GM19395 (cell line): ENCODE measurements at regions not wholly inside any gene's neighbourhood (a gene's known extent, or its start where the extent isn't known, plus 50 kb on each side); places are given as distances from the start of the nearest gene placed in this dataset.

Experiments used
- ATAC-seq: cut with Tn5 transposase; IDR thresholded peaks from one replicate; pipeline ENCODE4 v1.9.1; 2021; ENCODE audit warnings: mild to moderate bottlenecking, moderate library complexity; ENCODE audit not compliant: unreplicated experiment

- no peak for ATAC-seq
Measured at GRCh38 chr1:239322369-239322768, 64.0 kb upstream of the CHRM3 start.

GRCh38 chr1:239321877-239322276 is 64.5 kb upstream of the CHRM3 start:
- no peak for ATAC-seq

- ATAC-seq, result no peak
Measured at GRCh38 chr1:239317948-239318347, 68.4 kb upstream of the CHRM3 start.

GRCh38 chr1:239315631-239316217 is 70.6 kb upstream of the CHRM3 start:
- ATAC-seq, result no peak

- no peak for ATAC-seq
Measured at GRCh38 chr1:239311331-239311730, 75.0 kb upstream of the CHRM3 start.

- no peak for ATAC-seq
Measured at GRCh38 chr1:239308701-239309333, 77.6 kb upstream of the CHRM3 start.

GRCh38 chr1:239307886-239308285 is 78.5 kb upstream of the CHRM3 start:
- no peak for ATAC-seq

GRCh38 chr1:239306426-239306825 is 79.9 kb upstream of the CHRM3 start:
- ATAC-seq, result no peak

- no peak for ATAC-seq
Measured at GRCh38 chr1:239303289-239303688, 83.1 kb upstream of the CHRM3 start.

- ATAC-seq, result no peak
Measured at GRCh38 chr1:239302696-239303095, 83.7 kb upstream of the CHRM3 start.

- no peak for ATAC-seq
Measured at GRCh38 chr1:239301251-239301650, 85.1 kb upstream of the CHRM3 start.

GRCh38 chr1:239297910-239298309 is 88.5 kb upstream of the CHRM3 start:
- ATAC-seq, result no peak

GRCh38 chr1:239293350-239294110 is 92.8 kb upstream of the CHRM3 start:
- no peak for ATAC-seq

GRCh38 chr1:239288820-239289554 is 97.4 kb upstream of the CHRM3 start:
- ATAC-seq, result no peak

GRCh38 chr1:239287296-239287695 is 99.1 kb upstream of the CHRM3 start:
- no peak for ATAC-seq

GRCh38 chr1:239283216-239283615 is 103.2 kb upstream of the CHRM3 start:
- no peak for ATAC-seq

- no peak for ATAC-seq
Measured at GRCh38 chr1:239282411-239282810, 104.0 kb upstream of the CHRM3 start.

- no peak for ATAC-seq
Measured at GRCh38 chr1:239276051-239276450, 110.3 kb upstream of the CHRM3 start.

GRCh38 chr1:239274242-239274830 is 112.0 kb upstream of the CHRM3 start:
- no peak for ATAC-seq

- ATAC-seq, result no peak
Measured at GRCh38 chr1:239270509-239270908, 115.9 kb upstream of the CHRM3 start.

- no peak for ATAC-seq
Measured at GRCh38 chr1:239269706-239270105, 116.7 kb upstream of the CHRM3 start.
